CD4-positive, alpha-beta T cell treated with Interleukin-17A for 1 hour (primary cell): ENCODE measurements at regions not wholly inside any gene's neighbourhood (a gene's known extent, or its start where the extent isn't known, plus 50 kb on each side); places are given as distances from the start of the nearest gene placed in this dataset.
"Not testable (repeated sequence)": the region's sequence is repeated elsewhere in the genome, so short reads cannot be mapped to it uniquely, and the experiment has no call there.

Source experiments
- DNase-seq: peaks from one replicate; pipeline ENCODE4 v3.0.0-alpha.2; 2020

GRCh38 chr4:19579608-19580007, 672.1 kb upstream of the SLIT2 start:
- DNase-seq, result no peak

GRCh38 chr4:19577097-19577496, 674.6 kb upstream of the SLIT2 start:
- no peak for DNase-seq

GRCh38 chr4:19575924-19576323, 675.8 kb upstream of the SLIT2 start:
- no peak for DNase-seq

- DNase-seq, result no peak
Observed at GRCh38 chr4:19566041-19566440, 685.7 kb upstream of the SLIT2 start.

- no peak for DNase-seq
Observed at GRCh38 chr4:19562456-19562855, 689.2 kb upstream of the SLIT2 start.

- DNase-seq, result no peak
Observed at GRCh38 chr4:19557161-19557560, 694.5 kb upstream of the SLIT2 start.

- not testable (repeated sequence) for DNase-seq
Observed at GRCh38 chr4:19556276-19556675, 695.4 kb upstream of the SLIT2 start.

- no peak for DNase-seq
Observed at GRCh38 chr4:19547463-19547862, 704.2 kb upstream of the SLIT2 start.

GRCh38 chr4:19544446-19545125, 707.1 kb upstream of the SLIT2 start:
- no peak for DNase-seq

- no peak for DNase-seq
Observed at GRCh38 chr4:19540859-19541540, 710.7 kb upstream of the SLIT2 start.

GRCh38 chr4:19539201-19539600, 712.5 kb upstream of the SLIT2 start:
- DNase-seq, result no peak

- DNase-seq, result no peak
Observed at GRCh38 chr4:19534159-19534558, 717.5 kb upstream of the SLIT2 start.

- no peak for DNase-seq
Observed at GRCh38 chr4:19531906-19532848, 719.5 kb upstream of the SLIT2 start.

- no peak for DNase-seq
Observed at GRCh38 chr4:19523964-19524363, 727.7 kb upstream of the SLIT2 start.

GRCh38 chr4:19522966-19523365, 728.7 kb upstream of the SLIT2 start:
- no peak for DNase-seq

- DNase-seq, result no peak
Observed at GRCh38 chr4:19520939-19521520, 730.7 kb upstream of the SLIT2 start.

- DNase-seq, result no peak
Observed at GRCh38 chr4:19514276-19515070, 737.2 kb upstream of the SLIT2 start.

GRCh38 chr4:19512086-19512485, 739.6 kb upstream of the SLIT2 start:
- no peak for DNase-seq

GRCh38 chr4:19510993-19511392, 740.7 kb upstream of the SLIT2 start:
- no peak for DNase-seq

GRCh38 chr4:19508442-19508841, 743.3 kb upstream of the SLIT2 start:
- DNase-seq, result no peak

- DNase-seq, result no peak
Observed at GRCh38 chr4:19497705-19498104, 754.0 kb upstream of the SLIT2 start.

- DNase-seq, result no peak
Observed at GRCh38 chr4:19496756-19497155, 754.9 kb upstream of the SLIT2 start.
